Central memory CD8-positive, alpha-beta T cell (primary cell): ENCODE measurements at regions not wholly inside any gene's neighbourhood (a gene's known extent, or its start where the extent isn't known, plus 50 kb on each side); places are given as distances from the start of the nearest gene placed in this dataset.

ENCODE experiments used
- ATAC-seq: fragments of 150-1000 bp; cut with Tn5 transposase; replicated peaks from 2 replicates; pipeline ENCODE4 v1.10.0; 2022; ENCODE audit warnings: mild to moderate bottlenecking, moderate FRiP score, moderate number of reproducible peaks; ENCODE audit not compliant: poor library complexity, severe bottlenecking; ENCODE audit errors: extremely low read depth
- DNase-seq, 2 donors: peaks; one replicate each; pipeline ENCODE4 v3.0.0; 2021; ENCODE audit warnings: low spot score in 2 of 2
- H3K27ac Mint-ChIP-seq: one replicate; pipeline ENCODE4 v1.8.0; 2022; ENCODE audit warnings: low read depth, mild to moderate bottlenecking, moderate library complexity, mixed read lengths
- H3K27me3 Mint-ChIP-seq: one replicate; pipeline ENCODE4 v1.8.0; 2022; ENCODE audit warnings: mixed read lengths
- H3K36me3 Mint-ChIP-seq: one replicate; pipeline ENCODE4 v1.8.0; 2022; ENCODE audit warnings: mild to moderate bottlenecking, moderate library complexity, mixed read lengths; ENCODE audit not compliant: insufficient read depth
- H3K4me1 Mint-ChIP-seq: one replicate; pipeline ENCODE4 v1.8.0; 2022; ENCODE audit warnings: mixed read lengths
- H3K4me3 Mint-ChIP-seq: one replicate; pipeline ENCODE4 v1.8.0; 2022; ENCODE audit warnings: mild to moderate bottlenecking, moderate library complexity, mixed read lengths
- H3K9me3 Mint-ChIP-seq: one replicate; pipeline ENCODE4 v1.8.0; 2022; ENCODE audit warnings: mixed read lengths

DNA sequence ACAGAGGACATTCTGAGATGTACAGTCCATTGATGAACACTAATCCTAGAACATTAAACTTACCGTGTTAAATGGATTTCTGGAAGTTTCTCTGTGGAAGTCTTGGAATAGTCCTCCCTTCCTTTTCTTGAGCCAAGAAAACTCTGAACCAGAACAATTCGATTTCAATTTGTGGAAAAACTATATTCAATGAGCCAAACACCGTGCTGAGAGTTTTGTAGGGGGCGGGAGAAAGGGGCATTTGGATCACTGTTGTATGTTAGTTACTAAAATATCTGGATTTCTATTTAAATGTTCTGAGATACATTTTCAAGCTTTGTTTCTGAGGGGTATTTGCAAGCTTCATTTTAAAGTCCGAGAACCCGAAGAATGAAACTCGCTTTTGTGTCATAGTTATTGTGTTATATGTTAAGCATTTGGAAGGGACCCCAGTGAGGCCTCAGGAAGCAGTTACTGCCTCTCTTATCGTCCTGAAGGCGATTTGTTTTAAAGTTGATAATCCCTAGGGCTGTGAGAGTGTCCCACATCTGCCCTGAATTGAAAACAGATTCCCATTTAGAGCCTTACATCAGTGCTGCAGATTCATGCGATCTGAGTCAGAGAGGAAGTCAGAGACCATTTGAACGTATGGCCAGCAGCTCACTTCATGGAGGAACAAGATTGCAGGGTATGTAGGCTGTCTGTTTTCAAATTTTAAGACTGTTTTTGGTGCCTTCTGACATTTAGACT, 70.8 kb upstream of the SASH1 start:
- H3K9me3 Mint-ChIP-seq, result no peaks in the 10 kb centered on the region
- H3K4me1 Mint-ChIP-seq, result no peaks in the 10 kb centered on the region
- no peak overlapping the region for H3K27ac Mint-ChIP-seq
- no peak for DNase-seq
- ATAC-seq, result no peak
- H3K4me3 Mint-ChIP-seq, result no peak overlapping the region
- H3K27me3 Mint-ChIP-seq, result peaks cover 26% of the 10 kb centered on the region
- H3K36me3 Mint-ChIP-seq, result peaks cover 2% of the 10 kb centered on the region

DNA sequence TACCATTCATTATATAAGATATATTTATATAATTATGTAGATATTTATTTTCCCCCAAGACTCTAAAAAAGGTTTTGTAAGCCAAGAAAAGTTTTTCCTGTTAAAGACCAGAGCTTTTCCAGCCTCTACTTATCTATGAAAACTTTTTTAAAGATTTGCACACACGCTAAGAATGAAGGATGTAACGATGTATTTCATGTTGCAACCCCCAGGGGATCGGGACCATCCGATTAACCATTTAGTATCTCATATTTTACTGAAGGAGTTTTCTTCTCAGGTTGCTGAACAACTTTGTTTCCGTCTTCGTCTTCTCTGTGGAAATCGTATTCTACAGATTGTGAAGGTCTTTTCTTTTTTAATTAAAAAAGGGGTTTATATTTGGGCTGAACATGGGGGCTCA, 70.0 kb upstream of the SASH1 start:
- no peak overlapping the region for H3K27ac Mint-ChIP-seq
- ATAC-seq, result no peak
- no peaks in the 10 kb centered on the region for H3K4me1 Mint-ChIP-seq
- DNase-seq, result no peak
- no peaks in the 10 kb centered on the region for H3K9me3 Mint-ChIP-seq
- no peak overlapping the region for H3K4me3 Mint-ChIP-seq
- no peaks in the 10 kb centered on the region for H3K36me3 Mint-ChIP-seq
- H3K27me3 Mint-ChIP-seq, result peaks cover 26% of the 10 kb centered on the region

DNA sequence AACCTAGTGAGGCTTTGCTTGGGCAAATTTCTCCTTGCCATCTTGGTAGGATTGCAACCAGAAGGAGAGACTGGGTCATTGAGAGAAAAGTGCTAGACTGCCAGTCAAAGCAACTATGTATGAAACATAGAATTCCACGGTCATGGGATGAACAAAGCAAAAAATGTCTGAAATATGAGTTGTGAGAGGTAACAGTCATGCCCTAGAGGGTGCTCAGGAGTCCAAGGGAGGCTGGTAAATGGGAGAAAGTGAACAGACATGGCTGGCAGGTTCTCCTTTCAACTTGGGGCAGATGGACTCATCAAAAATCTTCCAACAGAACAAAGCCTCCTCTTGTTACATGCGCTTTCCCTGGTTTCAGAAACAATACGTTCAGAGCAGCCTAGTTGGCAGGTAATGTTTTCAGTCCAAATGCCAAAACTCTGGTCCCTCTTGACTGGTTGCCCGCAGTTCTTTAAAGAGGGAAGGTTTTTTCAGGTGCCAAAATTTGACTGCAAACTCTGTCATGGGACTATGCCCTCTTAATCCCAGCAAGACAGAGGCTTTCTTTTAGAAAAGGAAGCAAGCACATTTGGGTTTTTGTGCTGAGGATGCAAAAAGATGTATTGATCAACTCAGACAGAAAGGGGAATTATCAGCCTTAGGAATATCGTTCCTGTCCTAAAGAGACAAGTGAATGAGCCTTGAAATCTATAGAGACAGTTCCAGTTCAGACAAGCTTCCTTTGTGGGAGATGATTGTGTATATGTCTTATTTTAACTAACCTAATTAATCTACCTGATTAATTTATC, 68.5 kb upstream of the SASH1 start:
- H3K4me1 Mint-ChIP-seq, result no peaks in the 10 kb centered on the region
- H3K36me3 Mint-ChIP-seq, result no peaks in the 10 kb centered on the region
- H3K9me3 Mint-ChIP-seq, result no peaks in the 10 kb centered on the region
- no peak overlapping the region for H3K4me3 Mint-ChIP-seq
- DNase-seq (no peak), ATAC-seq (no peak)
- H3K27ac Mint-ChIP-seq, result no peak overlapping the region
- peaks cover 26% of the 10 kb centered on the region for H3K27me3 Mint-ChIP-seq

DNA sequence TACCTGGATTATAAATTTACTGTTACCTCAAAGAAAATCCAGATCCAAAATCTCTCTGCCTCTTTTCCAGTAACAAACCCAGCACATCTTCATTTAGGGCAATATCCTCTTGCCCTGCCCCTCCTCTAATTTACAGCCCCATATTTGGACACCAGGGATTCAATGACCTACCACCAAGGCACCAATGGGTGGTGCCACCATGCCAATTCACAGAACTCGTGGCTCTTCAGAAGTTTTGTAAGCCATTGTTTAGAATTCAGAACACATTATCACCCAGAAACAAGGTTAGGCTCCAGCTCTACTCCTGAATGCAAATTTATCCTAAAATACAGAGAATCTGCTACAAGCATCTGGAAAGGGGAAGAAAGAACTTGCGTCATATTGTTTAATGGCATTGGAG, 67.8 kb upstream of the SASH1 start:
- H3K4me3 Mint-ChIP-seq, result no peak overlapping the region
- H3K9me3 Mint-ChIP-seq, result no peaks in the 10 kb centered on the region
- ATAC-seq (no peak), DNase-seq (no peak)
- peaks cover 26% of the 10 kb centered on the region for H3K27me3 Mint-ChIP-seq
- H3K4me1 Mint-ChIP-seq, result no peaks in the 10 kb centered on the region
- H3K36me3 Mint-ChIP-seq, result no peaks in the 10 kb centered on the region
- H3K27ac Mint-ChIP-seq, result no peak overlapping the region

DNA sequence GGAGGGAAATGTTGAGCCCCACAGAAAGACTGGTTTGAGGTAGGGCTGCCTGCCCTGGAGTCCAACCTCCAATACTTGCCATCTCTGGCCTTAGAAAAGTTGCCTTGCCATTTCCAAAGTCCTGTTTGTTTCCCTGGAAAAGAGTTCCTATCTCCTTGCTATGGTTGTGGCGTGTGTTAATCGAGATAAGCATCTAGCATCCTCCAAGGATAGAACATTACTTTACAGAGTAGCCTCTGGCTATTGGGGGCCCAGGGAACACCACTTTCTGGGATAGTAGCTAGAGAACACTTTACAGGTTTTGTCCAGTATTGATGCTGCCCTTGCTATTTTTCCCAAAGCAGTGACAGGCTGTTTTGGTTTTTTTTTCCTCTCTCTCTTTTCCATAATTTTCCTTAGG, 57.4 kb upstream of the SASH1 start:
- Mint-ChIP-seq H3K36me3 (no peaks in the 10 kb centered on the region), H3K4me3 (no peak overlapping the region), H3K27me3 (no peaks in the 10 kb centered on the region), H3K27ac (no peak overlapping the region), H3K9me3 (peaks cover 4% of the 10 kb centered on the region), H3K4me1 (no peaks in the 10 kb centered on the region)
- DNase-seq, result no peak
- ATAC-seq, result no peak

DNA sequence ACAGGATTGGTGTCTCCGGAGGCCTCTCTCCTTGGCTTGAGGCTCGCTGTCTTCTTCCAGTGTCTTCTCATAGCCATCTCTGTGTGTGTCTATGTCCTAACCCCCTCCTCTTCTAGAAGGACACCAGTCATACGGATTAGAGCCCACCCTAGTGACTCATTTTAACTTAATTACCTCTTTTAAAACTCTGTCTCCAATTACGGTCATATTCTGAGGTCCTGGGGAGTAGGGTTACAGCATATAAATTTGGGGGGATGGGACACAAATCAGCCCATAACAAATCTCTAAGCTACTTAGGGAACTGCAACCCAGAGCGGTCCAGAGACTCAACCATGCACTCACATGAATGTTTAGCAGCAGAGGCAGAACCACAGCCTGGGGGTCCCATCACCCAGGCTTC, 56.1 kb upstream of the SASH1 start:
- DNase-seq (no peak), ATAC-seq (no peak)
- H3K27me3 Mint-ChIP-seq, result no peaks in the 10 kb centered on the region
- H3K36me3 Mint-ChIP-seq, result no peaks in the 10 kb centered on the region
- no peak overlapping the region for H3K4me3 Mint-ChIP-seq
- no peaks in the 10 kb centered on the region for H3K9me3 Mint-ChIP-seq
- H3K4me1 Mint-ChIP-seq, result no peaks in the 10 kb centered on the region
- no peak overlapping the region for H3K27ac Mint-ChIP-seq

DNA sequence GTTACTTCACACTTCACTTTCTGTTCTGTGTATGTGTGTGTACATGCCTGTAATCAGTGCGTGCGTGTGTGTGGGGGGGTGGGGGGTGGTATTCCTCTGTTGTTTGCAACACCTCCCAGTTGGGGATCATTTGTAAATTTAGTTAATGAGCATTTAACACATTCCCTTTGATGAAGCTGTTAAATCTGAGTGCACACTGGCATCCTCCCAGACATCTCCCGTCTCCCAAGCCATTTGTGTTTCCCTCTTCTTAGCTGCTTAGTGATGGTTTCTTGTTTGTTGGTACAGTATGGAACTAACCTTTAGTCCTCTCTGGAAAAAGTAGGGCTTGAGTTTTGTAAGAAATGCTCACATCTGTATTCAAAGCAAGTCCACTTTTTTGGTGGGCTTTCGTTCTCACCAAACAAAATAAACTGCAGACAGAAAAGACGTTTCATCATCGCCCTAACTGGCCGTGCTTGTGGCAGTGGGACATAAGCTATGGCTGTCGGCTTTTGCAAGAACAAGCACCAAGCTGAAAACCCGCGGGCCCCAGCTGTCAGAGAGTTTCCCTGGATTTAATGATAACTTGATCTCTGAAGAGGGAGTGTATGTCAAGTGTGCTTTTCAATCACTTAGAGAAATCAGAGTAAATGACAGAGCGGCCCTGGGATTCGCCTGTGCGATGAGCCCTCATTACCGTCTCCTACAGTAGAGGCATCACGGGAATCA, 54.9 kb upstream of the SASH1 start:
- no peaks in the 10 kb centered on the region for H3K4me1 Mint-ChIP-seq

DNA sequence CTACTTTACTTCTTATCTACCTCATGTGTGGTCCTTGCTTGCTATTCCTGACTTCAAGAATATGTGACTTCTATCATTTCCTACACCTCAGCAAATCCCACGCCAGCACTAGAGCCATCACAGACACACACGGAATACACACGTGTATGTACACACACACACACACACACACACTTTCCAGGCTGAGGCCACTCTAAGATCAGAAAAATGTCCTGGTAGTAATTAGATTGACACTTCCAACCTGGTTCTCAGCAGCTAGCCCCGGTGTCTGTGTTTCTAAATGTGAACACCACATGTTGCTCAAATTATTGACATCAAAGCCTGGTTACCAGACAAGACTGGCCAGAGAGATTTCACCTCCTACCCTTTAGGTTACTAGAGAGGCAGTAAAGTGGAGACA, 54.1 kb upstream of the SASH1 start:
- Mint-ChIP-seq H3K4me1 (no peaks in the 10 kb centered on the region), H3K27ac (no peak overlapping the region), H3K27me3 (no peaks in the 10 kb centered on the region), H3K36me3 (no peaks in the 10 kb centered on the region), H3K9me3 (no peaks in the 10 kb centered on the region), H3K4me3 (no peak overlapping the region)
- no peak for ATAC-seq
- no peak for DNase-seq

More for the DNA sequence above, 54.9 kb upstream of the SASH1 start:
- Mint-ChIP-seq H3K36me3 (no peaks in the 10 kb centered on the region), H3K27me3 (no peaks in the 10 kb centered on the region), H3K9me3 (no peaks in the 10 kb centered on the region), H3K4me3 (no peak overlapping the region), H3K27ac (no peak overlapping the region)
- DNase-seq (no peak), ATAC-seq (no peak)

DNA sequence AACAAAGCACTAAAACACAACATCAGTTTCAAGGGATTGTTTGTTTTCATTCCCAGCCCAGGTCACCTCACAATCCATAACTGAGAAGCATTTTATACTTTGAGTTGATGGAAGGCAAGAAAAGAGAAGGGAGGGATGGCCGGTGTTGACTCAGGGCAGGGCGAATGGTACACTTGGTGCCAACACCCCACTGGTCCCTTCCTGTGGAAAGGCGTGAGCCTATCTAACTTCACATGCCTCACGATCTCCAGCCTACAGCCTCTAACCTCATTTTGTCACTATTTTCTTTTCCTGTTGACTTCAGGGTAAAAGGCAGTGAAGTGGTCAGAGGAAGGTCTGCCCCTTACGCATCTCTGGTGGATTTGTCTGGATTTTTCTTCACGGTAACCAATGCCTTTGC, 53.5 kb upstream of the SASH1 start:
- Mint-ChIP-seq H3K4me1 (no peaks in the 10 kb centered on the region), H3K4me3 (no peak overlapping the region), H3K9me3 (no peaks in the 10 kb centered on the region), H3K27ac (no peak overlapping the region), H3K36me3 (no peaks in the 10 kb centered on the region), H3K27me3 (no peaks in the 10 kb centered on the region)
- no peak for ATAC-seq
- DNase-seq, result no peak

DNA sequence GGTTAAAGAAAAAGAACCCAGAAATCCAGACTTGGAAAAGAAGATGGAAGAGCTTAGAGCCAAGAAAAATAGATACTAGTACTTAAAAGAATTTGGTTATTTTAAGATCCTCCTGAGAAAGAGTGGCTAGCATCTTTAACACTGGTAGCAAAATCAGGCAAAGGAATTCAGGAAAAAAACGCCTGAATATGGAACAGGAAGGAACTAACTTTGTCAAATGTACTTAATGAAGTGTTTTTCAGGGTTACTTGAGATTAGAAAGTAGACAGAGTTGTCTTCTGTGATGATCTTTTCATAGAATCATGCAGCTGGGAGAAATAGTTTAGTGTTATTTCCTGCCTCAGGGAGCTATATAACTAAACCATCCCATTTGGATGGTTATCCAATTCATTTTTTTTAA, 50.8 kb upstream of the SASH1 start:
- H3K4me3 Mint-ChIP-seq, result no peak overlapping the region
- no peak for DNase-seq
- no peak for ATAC-seq
- no peaks in the 10 kb centered on the region for H3K9me3 Mint-ChIP-seq
- no peaks in the 10 kb centered on the region for H3K4me1 Mint-ChIP-seq
- no peak overlapping the region for H3K27ac Mint-ChIP-seq
- H3K36me3 Mint-ChIP-seq, result no peaks in the 10 kb centered on the region
- peaks cover 15% of the 10 kb centered on the region for H3K27me3 Mint-ChIP-seq
